OCI-LY1 (cell line): ENCODE measurements at regions not wholly inside any gene's neighbourhood (a gene's known extent, or its start where the extent isn't known, plus 50 kb on each side); places are given as distances from the start of the nearest gene placed in this dataset.

Experiments
- H2AFZ ChIP-seq: fragments of 200-600 bp; sonication (generic), shearing (Covaris generic); 2 replicates; pipeline ENCODE4 v1.6.0; 2014; ENCODE audit warnings: antibody characterized with exemption, mild to moderate bottlenecking, low read length
- H3F3A ChIP-seq: fragments of 200-600 bp; sonication (generic), shearing (Covaris generic); 2 replicates; pipeline ENCODE4 v1.6.0; 2014; ENCODE audit warnings: mild to moderate bottlenecking, antibody characterized with exemption, low read length, moderate library complexity; ENCODE audit not compliant: insufficient read depth
- H3K27ac ChIP-seq: fragments of 200-600 bp; sonication (generic); 2 replicates; pipeline ENCODE4 v1.5.1; 2014; ENCODE audit warnings: low read length, mixed run types, mild to moderate bottlenecking, low read depth; ENCODE audit not compliant: poor library complexity, severe bottlenecking
- H3K27me3 ChIP-seq: fragments of 200-600 bp; sonication (generic); 2 replicates; pipeline ENCODE4 v1.6.0; 2014; ENCODE audit warnings: antibody characterized with exemption, mild to moderate bottlenecking, low read length, moderate library complexity; ENCODE audit not compliant: insufficient read depth
- H3K36me3 ChIP-seq: fragments of 200-600 bp; sonication (generic); 2 replicates; pipeline ENCODE4 v1.6.1; 2014; ENCODE audit warnings: mild to moderate bottlenecking, antibody characterized with exemption, low read length, moderate library complexity, mixed read lengths; ENCODE audit not compliant: insufficient read depth
- H3K4me1 ChIP-seq: fragments of 200-600 bp; sonication (generic); 2 replicates; pipeline ENCODE4 v1.5.1; 2014; ENCODE audit warnings: mild to moderate bottlenecking, low read length, moderate library complexity; ENCODE audit not compliant: insufficient read depth, severe bottlenecking
- H3K4me2 ChIP-seq: fragments of 200-600 bp; sonication (generic), shearing (Covaris generic); 2 replicates; pipeline ENCODE4 v1.6.1; 2014; ENCODE audit warnings: low read length
- H3K4me3 ChIP-seq: fragments of 200-600 bp; sonication (generic); 2 replicates; pipeline ENCODE4 v1.5.1; 2014; ENCODE audit warnings: low read length, low read depth, mild to moderate bottlenecking, mixed read lengths; ENCODE audit not compliant: poor library complexity, severe bottlenecking
- H3K79me2 ChIP-seq: fragments of 200-600 bp; shearing (Covaris generic); 2 replicates; pipeline ENCODE4 v1.6.1; 2016; ENCODE audit warnings: mixed run types, low read length, mixed read lengths; ENCODE audit not compliant: insufficient read depth
- H3K9ac ChIP-seq: fragments of 200-600 bp; sonication (generic), shearing (Covaris generic); 2 replicates; pipeline ENCODE4 v1.6.1; 2014; ENCODE audit warnings: mild to moderate bottlenecking, low read length, mixed read lengths
- H3K9me2 ChIP-seq: fragments of 200-600 bp; sonication (generic), shearing (Covaris generic); 2 replicates; pipeline ENCODE4 v1.6.1; 2014; ENCODE audit warnings: low read depth, mild to moderate bottlenecking, low read length, mixed read lengths
- H3K9me3 ChIP-seq: fragments of 200-600 bp; shearing (Covaris generic); 2 replicates; pipeline ENCODE4 v1.6.1; 2014; ENCODE audit warnings: low read length, mixed read lengths
- H4K20me1 ChIP-seq: fragments of 200-600 bp; sonication (generic), shearing (Covaris generic); 2 replicates; pipeline ENCODE4 v1.6.0; 2016; ENCODE audit warnings: mild to moderate bottlenecking, low read length; ENCODE audit not compliant: insufficient read depth
- EZH2 ChIP-seq: fragments of 200-600 bp; sonication (generic), shearing (Covaris generic); IDR thresholded peaks from 2 replicates; pipeline ENCODE4 v1.8.0; 2017; ENCODE audit warnings: borderline replicate concordance, mixed run types, mild to moderate bottlenecking, antibody characterized with exemption, low read length, moderate library complexity, mixed read lengths
- TF ChIP-seq, protein P1 (sequence below): fragments of 200-600 bp; sonication (generic), shearing (Covaris generic); IDR thresholded peaks from 2 replicates; pipeline ENCODE4 v1.5.1; 2017; ENCODE audit warnings: mild to moderate bottlenecking, antibody characterized with exemption, low read length, moderate library complexity, mixed read lengths

DNA sequence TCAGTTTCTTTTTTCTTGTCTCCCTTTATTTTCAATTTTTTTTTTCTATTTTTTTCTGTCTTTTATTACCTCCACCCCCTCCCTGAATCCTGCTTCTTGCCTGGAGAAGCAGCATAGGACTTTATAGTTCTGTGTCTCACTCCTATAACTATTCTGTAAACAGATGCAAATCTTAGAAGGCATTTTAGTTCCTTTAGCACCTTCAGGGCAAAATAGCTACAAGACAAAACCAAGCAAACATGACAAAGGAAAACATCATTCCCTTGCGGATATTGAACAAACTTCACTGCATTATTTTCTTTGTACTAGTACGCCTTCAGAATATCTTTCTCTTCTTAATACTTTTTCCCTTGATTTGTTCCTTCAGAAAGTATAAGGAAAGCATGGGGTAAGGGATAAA, 446.2 kb upstream of the CHORDC1 start:
- no peak overlapping the region for H3K27ac ChIP-seq
- no peak overlapping the region for H3K4me2 ChIP-seq
- TF ChIP-seq, protein P1, sequence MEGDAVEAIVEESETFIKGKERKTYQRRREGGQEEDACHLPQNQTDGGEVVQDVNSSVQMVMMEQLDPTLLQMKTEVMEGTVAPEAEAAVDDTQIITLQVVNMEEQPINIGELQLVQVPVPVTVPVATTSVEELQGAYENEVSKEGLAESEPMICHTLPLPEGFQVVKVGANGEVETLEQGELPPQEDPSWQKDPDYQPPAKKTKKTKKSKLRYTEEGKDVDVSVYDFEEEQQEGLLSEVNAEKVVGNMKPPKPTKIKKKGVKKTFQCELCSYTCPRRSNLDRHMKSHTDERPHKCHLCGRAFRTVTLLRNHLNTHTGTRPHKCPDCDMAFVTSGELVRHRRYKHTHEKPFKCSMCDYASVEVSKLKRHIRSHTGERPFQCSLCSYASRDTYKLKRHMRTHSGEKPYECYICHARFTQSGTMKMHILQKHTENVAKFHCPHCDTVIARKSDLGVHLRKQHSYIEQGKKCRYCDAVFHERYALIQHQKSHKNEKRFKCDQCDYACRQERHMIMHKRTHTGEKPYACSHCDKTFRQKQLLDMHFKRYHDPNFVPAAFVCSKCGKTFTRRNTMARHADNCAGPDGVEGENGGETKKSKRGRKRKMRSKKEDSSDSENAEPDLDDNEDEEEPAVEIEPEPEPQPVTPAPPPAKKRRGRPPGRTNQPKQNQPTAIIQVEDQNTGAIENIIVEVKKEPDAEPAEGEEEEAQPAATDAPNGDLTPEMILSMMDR: no peak
- no peak for TF ChIP-seq EZH2
- no peaks in the 10 kb centered on the region for H3K4me1 ChIP-seq
- H3K36me3 ChIP-seq: no peaks in the 10 kb centered on the region
- H3F3A ChIP-seq: no peaks in the 10 kb centered on the region
- no peaks in the 10 kb centered on the region for H3K9me2 ChIP-seq
- H3K4me3 ChIP-seq: no peak overlapping the region
- no peaks in the 10 kb centered on the region for H3K79me2 ChIP-seq
- H2AFZ ChIP-seq: no peak overlapping the region
- no peak overlapping the region for H3K9ac ChIP-seq
- H3K27me3 ChIP-seq: no peaks in the 10 kb centered on the region
- H4K20me1 ChIP-seq: no peaks in the 10 kb centered on the region
- no peaks in the 10 kb centered on the region for H3K9me3 ChIP-seq

DNA sequence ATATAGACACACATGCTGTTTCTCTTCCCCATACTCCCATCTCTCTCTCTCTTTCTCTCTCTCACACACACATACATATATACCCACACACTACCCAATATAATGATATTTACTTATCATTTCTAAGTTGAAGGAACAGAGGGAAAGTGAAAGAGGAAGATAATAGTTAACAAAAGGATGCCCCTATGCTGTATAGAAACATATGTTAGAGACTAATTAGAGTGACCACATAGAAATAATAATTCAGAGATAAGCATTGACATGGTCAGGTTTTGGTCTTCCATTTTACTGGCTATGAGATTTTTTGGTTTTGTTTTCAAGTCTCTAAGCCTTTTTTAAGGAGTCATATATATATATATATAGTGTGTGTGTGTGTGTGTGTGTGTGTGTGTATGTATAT, 445.7 kb upstream of the CHORDC1 start:
- Histone ChIP-seq H3K4me1 (no peaks in the 10 kb centered on the region), H4K20me1 (no peaks in the 10 kb centered on the region), H3K27ac (no peak overlapping the region), H3K9me3 (no peaks in the 10 kb centered on the region), H3K27me3 (no peaks in the 10 kb centered on the region), H3K36me3 (no peaks in the 10 kb centered on the region), H3K9me2 (no peaks in the 10 kb centered on the region), H3K4me3 (no peak overlapping the region), H2AFZ (no peak overlapping the region), H3K79me2 (no peaks in the 10 kb centered on the region), H3K4me2 (no peak overlapping the region), H3F3A (no peaks in the 10 kb centered on the region), H3K9ac (no peak overlapping the region)
- no peak for TF ChIP-seq EZH2
- TF ChIP-seq, protein P1: no peak

DNA sequence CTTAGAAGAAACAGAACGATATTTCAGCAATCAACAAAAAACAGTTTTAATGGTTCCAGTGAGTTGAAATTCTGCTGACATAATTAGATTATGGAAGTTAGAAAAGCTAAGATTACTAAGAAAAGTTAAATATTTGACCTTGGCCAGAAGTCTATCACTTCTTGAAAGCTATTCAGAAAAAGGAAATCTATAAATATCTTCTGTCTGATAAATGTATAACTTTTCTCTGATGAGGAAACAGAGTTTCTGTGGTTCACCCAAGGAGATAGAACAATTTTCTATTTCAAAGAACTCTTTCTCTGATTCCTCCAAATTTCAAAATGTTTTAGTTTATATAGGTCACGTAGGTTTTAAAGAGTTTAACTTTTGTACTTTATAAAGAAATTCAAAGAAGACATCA, 438.4 kb upstream of the CHORDC1 start:
- H3K9me2 ChIP-seq: no peaks in the 10 kb centered on the region
- H3K4me3 ChIP-seq: no peak overlapping the region
- no peaks in the 10 kb centered on the region for H3K27me3 ChIP-seq
- H3K27ac ChIP-seq: no peak overlapping the region
- H3K9me3 ChIP-seq: no peaks in the 10 kb centered on the region
- no peak for TF ChIP-seq EZH2
- TF ChIP-seq, protein P1: no peak
- no peaks in the 10 kb centered on the region for H4K20me1 ChIP-seq
- H3K36me3 ChIP-seq: no peaks in the 10 kb centered on the region
- H3K4me1 ChIP-seq: no peaks in the 10 kb centered on the region
- H3K4me2 ChIP-seq: no peak overlapping the region
- H3K9ac ChIP-seq: no peak overlapping the region
- H2AFZ ChIP-seq: no peak overlapping the region
- no peaks in the 10 kb centered on the region for H3K79me2 ChIP-seq
- H3F3A ChIP-seq: no peaks in the 10 kb centered on the region
